ENCODE measurements at regions not wholly inside any gene's neighbourhood (a gene's known extent, or its start where the extent isn't known, plus 50 kb on each side); places are given as distances from the start of the nearest gene placed in this dataset.

DNA sequence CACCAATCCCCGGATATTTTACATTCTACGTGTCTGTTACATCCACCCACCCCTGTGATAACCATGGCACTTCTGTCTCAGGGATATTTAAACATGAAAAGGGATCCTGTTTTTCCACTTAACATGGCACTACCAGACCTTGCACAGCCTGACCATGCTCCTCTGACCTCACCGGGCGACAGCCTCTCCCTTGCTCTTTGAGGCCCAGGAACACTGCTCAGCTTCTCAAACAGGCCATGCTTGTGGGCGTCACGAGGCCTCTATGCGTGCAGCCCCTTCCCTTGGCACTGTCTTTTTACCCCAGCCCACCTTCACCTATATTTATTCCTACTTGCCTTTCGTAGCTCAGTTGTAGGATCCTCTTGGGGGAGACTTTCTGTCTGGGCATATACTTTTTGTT is 385.6 kb downstream of the UQCRFS1 start:
- TF ChIP-seq POLR2A (IDR thresholded peaks at IDR 0.05), result no peak
- TF ChIP-seq, protein P1, sequence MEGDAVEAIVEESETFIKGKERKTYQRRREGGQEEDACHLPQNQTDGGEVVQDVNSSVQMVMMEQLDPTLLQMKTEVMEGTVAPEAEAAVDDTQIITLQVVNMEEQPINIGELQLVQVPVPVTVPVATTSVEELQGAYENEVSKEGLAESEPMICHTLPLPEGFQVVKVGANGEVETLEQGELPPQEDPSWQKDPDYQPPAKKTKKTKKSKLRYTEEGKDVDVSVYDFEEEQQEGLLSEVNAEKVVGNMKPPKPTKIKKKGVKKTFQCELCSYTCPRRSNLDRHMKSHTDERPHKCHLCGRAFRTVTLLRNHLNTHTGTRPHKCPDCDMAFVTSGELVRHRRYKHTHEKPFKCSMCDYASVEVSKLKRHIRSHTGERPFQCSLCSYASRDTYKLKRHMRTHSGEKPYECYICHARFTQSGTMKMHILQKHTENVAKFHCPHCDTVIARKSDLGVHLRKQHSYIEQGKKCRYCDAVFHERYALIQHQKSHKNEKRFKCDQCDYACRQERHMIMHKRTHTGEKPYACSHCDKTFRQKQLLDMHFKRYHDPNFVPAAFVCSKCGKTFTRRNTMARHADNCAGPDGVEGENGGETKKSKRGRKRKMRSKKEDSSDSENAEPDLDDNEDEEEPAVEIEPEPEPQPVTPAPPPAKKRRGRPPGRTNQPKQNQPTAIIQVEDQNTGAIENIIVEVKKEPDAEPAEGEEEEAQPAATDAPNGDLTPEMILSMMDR (IDR thresholded peaks at IDR 0.05), result no peak
